HL-60 (cell line): ENCODE measurements at regions not wholly inside any gene's neighbourhood (a gene's known extent, or its start where the extent isn't known, plus 50 kb on each side); places are given as distances from the start of the nearest gene placed in this dataset.

ENCODE experiments used
- GABPA ChIP-seq: IDR thresholded peaks from 2 replicates; pipeline ENCODE4 v1.6.1; 2012; ENCODE audit warnings: low read depth
- POLR2AphosphoS5 ChIP-seq: IDR thresholded peaks from 2 replicates; pipeline ENCODE4 v1.6.1; 2012; ENCODE audit warnings: low read depth
- SPI1 ChIP-seq: IDR thresholded peaks from 2 replicates; pipeline ENCODE4 v1.6.1; 2012; ENCODE audit warnings: low read depth, mild to moderate bottlenecking, borderline replicate concordance
- TF ChIP-seq, protein P1 (sequence below): IDR thresholded peaks from one replicate; pipeline ENCODE4 v1.5.1; 2011; ENCODE audit warnings: low read length, control low read depth, inconsistent platforms; ENCODE audit not compliant: insufficient read depth
- TF ChIP-seq, protein P2 (sequence below): IDR thresholded peaks from 2 replicates; pipeline ENCODE4 v1.6.1; 2012; ENCODE audit warnings: low read depth; ENCODE audit not compliant: insufficient replicate concordance

GRCh38 chr12:22899184-22899583 is 274.2 kb downstream of the ETNK1 start:
- TF ChIP-seq, protein P1, sequence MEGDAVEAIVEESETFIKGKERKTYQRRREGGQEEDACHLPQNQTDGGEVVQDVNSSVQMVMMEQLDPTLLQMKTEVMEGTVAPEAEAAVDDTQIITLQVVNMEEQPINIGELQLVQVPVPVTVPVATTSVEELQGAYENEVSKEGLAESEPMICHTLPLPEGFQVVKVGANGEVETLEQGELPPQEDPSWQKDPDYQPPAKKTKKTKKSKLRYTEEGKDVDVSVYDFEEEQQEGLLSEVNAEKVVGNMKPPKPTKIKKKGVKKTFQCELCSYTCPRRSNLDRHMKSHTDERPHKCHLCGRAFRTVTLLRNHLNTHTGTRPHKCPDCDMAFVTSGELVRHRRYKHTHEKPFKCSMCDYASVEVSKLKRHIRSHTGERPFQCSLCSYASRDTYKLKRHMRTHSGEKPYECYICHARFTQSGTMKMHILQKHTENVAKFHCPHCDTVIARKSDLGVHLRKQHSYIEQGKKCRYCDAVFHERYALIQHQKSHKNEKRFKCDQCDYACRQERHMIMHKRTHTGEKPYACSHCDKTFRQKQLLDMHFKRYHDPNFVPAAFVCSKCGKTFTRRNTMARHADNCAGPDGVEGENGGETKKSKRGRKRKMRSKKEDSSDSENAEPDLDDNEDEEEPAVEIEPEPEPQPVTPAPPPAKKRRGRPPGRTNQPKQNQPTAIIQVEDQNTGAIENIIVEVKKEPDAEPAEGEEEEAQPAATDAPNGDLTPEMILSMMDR, result no peak
- TF ChIP-seq, protein P2, sequence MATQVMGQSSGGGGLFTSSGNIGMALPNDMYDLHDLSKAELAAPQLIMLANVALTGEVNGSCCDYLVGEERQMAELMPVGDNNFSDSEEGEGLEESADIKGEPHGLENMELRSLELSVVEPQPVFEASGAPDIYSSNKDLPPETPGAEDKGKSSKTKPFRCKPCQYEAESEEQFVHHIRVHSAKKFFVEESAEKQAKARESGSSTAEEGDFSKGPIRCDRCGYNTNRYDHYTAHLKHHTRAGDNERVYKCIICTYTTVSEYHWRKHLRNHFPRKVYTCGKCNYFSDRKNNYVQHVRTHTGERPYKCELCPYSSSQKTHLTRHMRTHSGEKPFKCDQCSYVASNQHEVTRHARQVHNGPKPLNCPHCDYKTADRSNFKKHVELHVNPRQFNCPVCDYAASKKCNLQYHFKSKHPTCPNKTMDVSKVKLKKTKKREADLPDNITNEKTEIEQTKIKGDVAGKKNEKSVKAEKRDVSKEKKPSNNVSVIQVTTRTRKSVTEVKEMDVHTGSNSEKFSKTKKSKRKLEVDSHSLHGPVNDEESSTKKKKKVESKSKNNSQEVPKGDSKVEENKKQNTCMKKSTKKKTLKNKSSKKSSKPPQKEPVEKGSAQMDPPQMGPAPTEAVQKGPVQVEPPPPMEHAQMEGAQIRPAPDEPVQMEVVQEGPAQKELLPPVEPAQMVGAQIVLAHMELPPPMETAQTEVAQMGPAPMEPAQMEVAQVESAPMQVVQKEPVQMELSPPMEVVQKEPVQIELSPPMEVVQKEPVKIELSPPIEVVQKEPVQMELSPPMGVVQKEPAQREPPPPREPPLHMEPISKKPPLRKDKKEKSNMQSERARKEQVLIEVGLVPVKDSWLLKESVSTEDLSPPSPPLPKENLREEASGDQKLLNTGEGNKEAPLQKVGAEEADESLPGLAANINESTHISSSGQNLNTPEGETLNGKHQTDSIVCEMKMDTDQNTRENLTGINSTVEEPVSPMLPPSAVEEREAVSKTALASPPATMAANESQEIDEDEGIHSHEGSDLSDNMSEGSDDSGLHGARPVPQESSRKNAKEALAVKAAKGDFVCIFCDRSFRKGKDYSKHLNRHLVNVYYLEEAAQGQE, result no peak
- no peak for TF ChIP-seq GABPA
- no peak for TF ChIP-seq POLR2AphosphoS5
- TF ChIP-seq SPI1, result no peak
